ENCODE measurements at regions not wholly inside any gene's neighbourhood (a gene's known extent, or its start where the extent isn't known, plus 50 kb on each side); places are given as distances from the start of the nearest gene placed in this dataset.
"Not testable (repeated sequence)": the region's sequence is repeated elsewhere in the genome, so short reads cannot be mapped to it uniquely, and the experiment has no call there.

DNA sequence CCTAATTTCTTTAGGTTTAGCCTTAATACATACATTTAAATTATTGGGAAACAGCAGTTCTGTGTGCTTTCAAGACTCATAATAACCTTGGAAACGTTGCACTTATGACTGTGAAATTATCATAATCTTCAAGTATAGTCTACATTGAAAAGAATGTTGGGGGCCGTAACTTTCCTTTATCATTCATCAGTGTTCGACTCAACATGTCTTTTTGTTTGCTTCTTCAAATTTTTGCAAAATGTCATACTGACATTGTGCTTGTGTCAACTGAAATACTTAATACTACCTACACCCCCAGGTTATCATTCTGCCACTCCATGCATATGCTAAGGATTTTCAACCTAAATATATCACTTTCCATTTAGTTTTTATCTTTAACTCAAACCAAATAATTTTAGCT lies 1562.9 kb downstream of the OLFM4 start:
- no peak for DNase-seq (ENCODE audit: low read depth)

DNA sequence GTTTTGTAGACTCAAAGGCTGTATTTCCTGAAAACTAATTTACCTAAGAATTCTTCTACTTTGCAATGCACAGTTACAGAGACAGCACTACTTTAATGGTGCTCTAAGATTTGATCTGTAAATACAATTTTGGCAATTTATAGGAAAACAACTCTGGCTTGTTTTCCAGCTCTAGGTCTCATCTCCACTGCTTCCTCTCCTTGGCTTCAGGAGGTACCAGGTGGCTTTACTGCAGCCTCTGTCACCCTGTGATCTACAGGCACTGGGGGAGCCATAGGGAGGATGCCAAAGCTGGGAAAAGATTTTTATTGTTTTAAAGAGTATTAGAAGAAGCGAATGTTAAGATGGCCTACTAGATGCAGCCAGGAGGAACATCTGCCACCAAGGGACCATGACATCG lies 1563.6 kb downstream of the OLFM4 start:
- DNase-seq (ENCODE audit: low read depth) = no peak

DNA sequence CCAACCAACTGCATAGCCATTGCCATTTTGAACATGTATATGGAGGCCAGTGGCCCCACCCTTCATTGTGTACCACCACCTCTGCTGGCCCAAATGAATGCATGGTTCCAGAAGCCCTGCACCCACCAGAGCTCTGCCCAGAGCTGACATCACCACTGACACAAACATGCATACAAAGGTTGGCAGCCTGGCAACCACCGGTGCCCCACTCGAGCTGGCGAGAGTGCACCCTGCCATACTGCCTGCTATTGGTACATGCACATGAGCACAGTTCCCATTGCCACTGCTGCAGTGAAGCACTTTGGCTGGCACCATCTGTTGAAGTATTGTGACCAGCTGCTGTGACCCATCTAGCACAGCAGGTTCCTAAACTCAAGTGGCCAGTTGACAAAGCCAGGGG lies 1564.9 kb downstream of the OLFM4 start:
- DNase-seq (ENCODE audit: low read depth) = no peak

DNA sequence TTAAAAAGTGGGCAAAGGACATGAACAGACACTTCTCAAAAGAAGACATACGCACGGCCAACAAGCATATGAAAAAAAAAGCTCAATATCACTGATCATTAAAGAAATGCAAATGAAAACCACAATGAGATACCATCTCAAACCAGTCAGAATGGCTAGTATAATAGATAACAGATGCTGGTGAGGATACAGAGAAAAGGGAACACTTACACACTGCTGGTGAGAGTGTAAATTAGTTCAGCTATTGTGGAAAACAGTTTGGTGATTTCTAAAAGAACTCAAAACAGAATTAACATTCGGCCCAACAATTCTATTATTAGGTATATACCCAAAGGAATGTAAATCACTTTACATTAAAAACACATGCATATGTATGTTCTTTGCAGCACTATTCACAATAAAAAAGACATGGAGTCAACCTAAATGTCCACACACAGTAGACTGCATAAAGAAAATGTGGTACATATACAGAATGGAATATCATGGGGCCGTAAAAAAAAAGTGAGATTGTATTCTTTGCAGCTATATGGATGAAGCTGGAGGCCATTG lies 1569.0 kb downstream of the OLFM4 start:
- no peak for DNase-seq (ENCODE audit: low read depth)

DNA sequence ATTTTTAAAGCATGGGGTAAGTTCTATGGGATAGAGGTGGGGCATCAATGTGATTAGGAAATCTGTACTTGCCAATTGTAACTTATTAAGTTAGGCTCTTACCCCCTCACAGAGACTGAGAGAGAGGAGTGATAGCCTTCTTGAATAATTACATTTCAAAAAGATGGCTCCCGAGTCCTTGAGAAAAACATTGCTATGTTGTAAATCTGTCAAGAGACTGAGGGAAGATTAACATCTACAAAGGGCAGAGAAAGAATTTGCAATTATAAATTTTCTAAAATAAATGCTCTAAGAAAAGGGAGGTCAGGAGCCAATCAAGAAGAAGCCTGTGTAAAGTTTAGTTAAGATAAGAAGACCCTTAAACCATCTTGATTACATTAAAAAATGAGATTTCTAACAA lies 1570.8 kb downstream of the OLFM4 start:
- DNase-seq (ENCODE audit: low read depth) = no peak

DNA sequence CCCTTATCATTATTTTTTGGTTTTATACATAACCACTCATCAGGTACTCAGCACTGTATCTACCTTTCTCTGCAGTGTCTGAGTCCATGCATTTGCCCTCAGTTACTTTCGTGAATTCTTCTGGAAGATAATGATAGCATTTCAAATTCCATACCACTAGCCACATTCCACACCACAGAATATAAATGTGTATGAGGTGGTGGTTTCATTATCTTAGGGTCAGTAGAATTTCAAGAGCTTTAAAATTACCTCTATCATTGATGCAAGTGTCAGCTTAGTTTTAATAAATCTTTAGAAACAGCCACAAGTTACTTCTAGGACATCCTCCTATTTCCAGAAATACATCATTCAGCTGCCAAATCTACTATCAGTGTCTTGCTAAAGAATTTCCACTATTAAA lies 1578.3 kb downstream of the OLFM4 start:
- no peak for DNase-seq (ENCODE audit: low read depth)

DNA sequence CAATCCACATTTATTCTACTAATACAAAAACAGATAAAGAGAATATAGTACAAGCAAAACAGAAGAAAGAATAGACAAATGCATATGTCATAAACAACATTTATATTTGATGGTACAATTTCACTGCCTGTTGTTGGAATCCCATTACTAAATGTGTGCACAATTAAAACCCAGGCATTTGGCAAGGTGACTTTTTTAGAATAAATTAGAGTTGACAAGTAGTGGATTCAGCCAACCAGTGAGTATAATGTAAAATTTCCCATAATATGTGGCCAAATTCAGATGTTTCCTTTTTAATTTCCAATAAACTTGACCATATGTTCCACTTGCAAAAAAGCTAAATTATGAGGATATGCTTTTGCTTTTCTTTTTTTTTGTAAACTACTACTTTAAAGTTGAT lies 1578.8 kb downstream of the OLFM4 start:
- no peak for DNase-seq (ENCODE audit: low read depth)

DNA sequence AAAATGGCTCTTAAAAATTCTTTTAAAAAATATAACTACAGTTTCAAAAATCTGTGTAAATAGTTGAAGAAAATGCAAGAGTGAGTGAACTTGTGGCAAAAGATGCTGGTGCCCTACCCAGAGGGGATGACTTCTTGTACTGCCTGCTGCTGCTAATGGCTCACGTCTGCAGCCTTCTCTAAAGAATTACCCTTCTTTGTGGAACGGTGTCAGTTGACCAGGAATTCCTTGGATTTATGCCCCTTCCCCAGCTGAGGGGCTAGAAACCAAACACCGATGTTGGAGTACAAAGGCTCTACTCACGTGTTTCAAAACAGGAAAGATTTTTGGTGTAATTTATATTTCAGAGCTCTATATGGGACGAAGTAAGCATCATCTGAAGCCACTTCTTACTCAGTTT lies 1582.8 kb downstream of the OLFM4 start:
- no peak for DNase-seq (ENCODE audit: low read depth)

DNA sequence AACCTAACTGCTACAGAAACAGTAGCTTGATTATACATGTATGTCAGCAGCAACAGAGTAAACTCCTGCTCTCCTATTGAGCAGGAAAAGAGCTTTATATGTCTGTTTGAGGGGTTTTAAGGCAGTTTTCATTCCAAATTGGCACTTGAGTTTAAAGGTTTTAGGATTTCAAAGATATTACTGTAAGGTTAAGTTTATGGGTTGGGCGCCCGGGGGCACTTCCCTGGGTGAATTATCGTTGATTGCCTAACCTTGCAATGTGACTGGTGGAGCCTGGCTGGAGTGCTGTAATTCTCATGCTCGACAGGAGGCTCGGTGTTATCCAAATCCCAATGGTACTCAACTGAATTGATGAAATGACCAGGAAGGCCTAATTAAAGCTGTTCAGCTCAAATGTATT lies 1586.1 kb downstream of the OLFM4 start:
- no peak for DNase-seq (ENCODE audit: low read depth)

DNA sequence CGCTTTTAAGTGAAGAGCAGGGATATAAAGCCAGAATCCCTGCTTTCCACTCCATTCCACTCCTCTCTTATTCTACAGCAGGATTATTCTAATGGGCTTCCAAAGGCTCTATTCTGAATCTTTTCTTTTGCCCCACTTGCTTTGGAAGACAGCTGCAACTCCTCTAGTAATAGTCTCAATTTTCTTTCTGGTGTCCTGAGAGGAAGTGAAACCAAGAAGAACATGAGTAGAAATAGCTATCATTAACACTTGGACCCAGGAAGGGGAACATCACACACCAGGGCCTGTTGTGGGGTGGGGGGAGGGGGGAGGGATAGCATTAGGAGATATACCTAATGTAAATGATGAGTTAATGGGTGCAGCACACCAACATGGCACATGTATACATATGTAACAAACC lies 1597.9 kb downstream of the OLFM4 start:
- not testable (repeated sequence) for DNase-seq (ENCODE audit: low read depth)

DNA sequence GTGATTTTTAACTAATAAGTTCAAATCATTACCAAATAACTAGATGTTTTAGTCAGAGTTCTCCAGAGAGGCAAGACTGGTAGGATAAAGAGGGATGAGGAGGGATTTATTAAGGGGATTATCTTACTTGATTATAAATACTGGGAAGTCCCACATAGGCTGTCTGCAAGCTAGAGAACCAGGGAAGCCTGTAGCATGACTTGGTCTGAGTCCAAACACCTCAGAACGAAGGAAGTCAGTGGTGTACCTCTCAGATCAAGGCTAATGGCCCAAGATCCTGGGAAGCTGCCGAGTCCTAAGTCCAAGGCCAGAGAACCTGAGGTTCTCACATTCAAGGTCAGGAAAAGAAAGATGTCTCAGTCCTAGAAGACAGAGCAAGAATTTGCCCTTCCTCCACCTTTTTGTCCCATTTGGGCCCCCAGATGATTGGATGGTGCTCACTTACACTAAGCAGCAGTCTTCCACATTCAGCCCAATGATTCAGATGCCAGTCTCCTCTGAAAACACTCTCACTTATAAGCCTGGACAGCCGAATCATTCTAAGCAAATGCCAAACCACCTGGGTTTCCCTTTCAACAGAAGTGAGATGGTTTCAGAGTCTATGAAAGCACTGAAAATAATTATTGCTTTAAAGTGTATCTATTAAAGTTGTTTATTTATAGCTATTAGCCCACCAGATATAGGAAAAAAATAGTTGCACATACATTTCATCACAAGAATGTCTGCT lies 1599.2 kb downstream of the OLFM4 start:
- DNase-seq (ENCODE audit: low read depth) = peak; percentile 2

DNA sequence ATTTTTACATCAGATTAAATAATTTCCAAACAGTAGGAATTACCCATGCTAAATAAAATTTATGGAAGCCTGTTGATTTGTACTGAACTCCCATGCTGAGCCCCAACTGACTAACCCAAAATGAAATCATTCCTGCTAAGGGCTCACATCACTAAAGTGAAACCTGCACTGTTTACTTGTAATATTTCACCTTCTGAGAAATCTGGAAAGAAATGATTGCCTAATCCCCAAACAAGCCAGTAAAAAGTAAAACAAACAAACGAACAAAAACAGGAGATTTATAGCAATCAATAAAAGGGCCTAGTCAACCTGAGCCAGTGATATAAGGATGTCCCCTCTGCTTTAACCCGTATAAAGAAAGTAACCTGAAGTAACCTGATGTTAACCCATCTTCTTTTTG lies 1599.8 kb downstream of the OLFM4 start:
- no peak for DNase-seq (ENCODE audit: low read depth)

DNA sequence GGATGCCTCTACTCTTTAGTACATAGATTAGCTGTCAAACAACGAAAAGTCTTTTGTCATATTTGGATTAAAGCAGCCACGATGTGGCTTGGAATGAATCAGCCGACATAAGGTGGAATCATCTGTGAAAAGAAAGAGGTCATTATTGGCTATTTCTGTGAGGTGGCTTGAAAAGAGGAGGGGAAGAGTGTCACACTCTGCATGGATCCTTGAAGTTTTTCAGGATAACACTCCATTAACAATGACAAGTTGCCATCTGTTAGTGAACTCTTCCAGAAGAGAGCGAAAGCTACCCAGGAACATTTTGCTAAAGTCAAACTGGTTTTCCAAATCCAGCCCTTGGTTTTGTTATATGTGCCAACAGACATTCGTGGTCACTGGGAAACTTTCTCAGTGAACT lies 1604.8 kb downstream of the OLFM4 start:
- DNase-seq (ENCODE audit: low read depth) = no peak

DNA sequence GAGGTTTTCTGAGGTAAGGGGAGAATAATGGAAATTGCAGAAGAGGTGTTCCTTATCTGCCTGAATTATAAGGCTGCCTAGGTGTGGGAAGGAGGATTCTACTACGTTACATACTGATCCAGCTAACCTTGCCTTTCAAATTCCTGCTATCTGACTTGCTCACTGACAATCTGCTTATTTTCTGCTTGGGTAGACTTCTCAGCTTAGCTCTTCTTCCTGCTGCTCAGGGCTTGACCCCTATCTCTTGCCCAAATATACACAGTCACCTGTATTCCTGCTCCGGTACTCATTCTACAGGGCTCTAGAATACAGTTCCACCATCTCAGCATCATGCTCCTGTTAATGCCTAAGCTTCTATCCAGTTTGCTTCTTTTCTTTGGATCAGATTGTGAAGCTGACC lies 1607.6 kb downstream of the OLFM4 start:
- DNase-seq (ENCODE audit: low read depth) = no peak

DNA sequence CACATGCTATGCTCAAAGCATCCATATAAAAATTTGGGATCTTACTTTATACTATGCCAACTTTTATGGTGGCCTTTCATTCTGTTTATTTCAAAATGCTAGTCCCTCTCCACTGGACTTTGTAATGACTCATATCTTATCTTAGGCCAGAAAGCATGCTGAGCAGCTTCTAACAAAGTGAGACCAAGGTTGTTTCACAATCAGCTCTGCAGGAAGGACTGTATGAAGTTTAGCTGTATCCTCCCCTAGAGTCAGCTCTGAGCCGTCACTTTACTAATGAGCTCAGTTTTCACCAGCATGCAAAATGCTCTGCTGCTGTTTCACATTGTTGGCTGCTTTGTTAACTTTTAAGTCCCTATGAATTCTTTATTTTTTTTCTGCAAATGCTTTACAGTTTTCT lies 1608.8 kb downstream of the OLFM4 start:
- DNase-seq (ENCODE audit: low read depth) = peak; percentile 77

DNA sequence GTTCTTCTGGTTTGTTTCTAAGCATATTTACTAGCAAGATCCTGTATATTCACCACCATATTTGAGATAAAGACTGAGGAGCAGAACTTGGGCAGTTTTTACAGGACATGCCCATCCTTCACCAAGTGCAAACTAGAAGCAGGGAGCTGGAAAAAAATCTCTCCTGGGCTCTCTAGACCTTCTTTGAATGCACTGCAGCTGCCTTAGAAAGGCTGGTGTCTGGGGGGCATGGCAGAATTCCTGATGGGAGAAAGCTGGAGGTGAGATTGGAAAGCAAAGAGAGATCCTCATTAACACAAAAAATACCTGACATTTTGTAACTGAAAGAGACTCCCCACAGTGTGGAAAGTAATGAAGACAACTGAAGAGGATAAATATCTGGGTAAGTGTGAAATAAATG lies 1612.1 kb downstream of the OLFM4 start:
- DNase-seq (ENCODE audit: low read depth) = no peak

DNA sequence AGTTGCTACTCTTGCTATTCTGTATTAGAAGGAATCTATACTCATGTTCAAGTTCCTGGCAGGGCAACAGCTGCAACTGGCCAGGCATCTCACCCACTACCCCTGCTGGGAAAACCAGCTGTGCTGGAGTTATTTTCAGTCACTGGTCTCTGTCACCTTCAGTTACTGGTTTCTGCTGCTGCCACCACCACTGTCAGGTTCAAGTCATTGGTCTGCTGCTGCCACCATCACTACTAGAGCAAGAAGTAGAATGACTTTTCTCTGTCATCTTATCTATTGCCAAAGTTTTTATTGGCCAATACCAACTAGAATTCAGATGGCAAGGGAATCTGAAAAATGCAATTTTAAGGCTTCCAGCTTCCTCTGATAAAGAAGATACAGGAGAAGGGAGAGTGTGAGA lies 1615.2 kb downstream of the OLFM4 start:
- DNase-seq (ENCODE audit: low read depth) = no peak

DNA sequence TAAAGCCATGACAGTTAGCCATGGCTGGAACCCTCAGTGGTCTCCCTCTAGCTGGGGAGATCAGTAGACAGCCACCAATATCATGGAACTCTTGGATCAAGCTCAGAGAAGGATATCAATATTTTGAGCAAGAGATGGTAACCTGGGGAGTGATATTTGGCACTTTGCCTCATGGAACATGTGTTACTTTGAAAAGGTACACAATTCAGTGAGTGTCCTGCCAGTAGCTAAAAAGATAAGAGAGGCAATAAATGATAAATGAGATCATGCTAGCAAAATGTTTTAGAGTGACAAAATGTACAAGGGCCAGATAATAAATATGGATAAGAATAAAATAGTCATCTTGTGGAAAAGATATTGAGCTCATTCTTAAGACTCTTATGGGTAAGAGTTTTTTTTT lies 1618.7 kb downstream of the OLFM4 start:
- no peak for DNase-seq (ENCODE audit: low read depth)

DNA sequence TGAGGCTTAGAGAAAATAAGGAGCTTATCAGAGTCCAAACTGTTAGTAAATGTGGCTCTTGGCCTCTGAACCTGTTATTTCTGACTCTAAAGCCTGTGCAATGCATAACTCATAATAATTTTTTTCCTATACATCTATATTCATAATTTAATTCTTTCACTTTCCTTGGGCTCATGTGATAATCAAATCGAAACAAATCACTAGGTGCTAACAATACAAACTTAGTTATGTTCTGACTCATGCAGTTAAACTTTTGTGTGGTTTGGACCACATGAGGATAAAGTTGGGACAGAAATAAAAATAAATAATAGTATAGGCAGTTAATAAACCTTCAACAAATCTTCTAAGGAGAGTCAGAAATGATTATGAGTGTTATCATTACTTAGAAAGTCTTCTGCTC lies 1629.0 kb downstream of the OLFM4 start:
- no peak for DNase-seq (ENCODE audit: low read depth)

DNA sequence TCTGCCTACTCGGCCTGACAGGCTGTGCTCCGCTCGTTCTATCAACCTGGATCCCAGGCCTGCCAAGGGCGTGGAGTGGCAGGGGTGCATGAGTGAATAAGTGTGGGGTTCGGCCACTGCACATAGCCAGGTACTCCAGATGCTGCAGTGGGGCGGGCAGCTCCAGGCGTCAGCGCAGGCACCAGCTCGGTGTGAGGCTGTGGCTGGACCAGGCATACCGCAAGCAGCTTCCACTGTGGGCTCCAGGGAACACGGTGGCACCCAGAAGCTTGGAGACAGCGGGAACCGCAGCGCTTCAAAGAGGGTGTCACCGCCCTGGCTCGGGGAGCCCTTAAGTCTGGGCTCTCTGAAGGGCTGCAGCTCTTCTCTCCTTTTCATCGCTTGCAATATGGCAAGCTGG lies 1630.2 kb downstream of the OLFM4 start:
- DNase-seq (ENCODE audit: low read depth) = no peak

DNA sequence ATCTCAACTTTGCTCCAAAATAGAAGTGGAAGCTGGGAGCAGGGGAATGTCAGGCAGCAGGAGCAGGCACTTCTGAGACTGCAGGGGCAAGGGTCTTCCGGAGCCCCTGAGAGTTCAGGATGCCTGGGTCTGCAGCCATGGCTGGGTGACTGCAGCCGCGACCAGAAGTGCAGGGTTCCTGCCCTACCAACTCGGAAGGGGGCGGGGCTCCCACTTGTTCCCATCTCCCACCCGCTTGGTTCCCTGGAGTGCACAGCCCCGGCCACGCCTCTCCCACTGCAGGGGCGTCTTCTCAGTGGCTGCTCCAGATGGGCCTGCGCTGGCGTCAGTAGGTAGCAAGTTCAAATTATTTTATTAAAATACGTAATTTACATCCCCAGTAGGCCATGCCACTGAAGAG lies 1631.7 kb downstream of the OLFM4 start:
- DNase-seq (ENCODE audit: low read depth) = no peak

DNA sequence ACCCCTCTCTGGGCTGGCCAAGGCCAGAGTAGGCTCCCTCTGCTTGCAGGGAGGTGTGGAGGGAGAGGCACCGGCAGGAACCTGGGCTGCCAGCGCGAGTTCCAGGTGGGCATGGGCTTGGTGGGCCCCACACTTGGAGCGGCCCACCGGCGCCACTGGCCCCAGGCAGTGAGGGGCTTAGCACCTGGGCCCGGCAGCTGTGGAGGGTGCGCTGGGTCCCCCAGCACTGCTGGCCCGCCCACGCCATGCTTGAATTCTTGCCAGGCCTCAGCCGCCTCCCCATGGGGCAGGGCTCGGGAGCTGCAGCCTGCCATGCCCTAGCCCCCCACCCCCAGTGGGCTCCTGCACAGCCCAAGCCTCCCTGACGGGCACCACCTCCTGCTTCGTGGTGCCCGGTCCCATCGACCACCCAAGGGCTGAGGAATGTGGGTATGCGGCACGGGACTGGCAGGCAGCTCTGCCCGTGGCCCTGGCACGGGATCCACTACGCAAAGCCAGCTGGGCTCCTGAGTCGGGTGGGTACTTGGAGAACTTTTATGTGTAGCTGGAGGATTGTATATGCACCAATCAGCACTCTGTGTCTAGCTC lies 1648.0 kb downstream of the OLFM4 start:
- DNase-seq (ENCODE audit: low read depth) = no peak

DNA sequence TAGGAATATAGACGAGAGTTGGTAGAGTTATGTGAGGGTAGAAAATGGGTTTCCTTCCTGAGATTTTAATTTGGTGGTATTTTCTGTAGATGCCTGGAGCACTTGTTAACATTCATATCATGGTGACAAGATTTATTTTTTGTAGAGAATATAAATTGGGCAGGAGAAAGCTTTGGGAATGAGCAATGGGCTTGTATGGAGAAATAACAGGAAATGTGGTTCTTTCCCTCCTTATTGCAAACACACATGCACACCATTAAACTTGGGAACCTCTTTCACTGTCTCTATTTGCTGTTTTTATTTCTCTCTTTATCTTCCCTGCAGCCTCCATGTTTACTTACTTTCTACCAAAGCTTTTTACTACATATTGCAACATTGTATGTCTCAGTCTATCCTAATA lies 1653.6 kb downstream of the OLFM4 start:
- no peak for DNase-seq (ENCODE audit: low read depth)

Measured in HT1080 (cell line).